ENCODE measurements at regions not wholly inside any gene's neighbourhood (a gene's known extent, or its start where the extent isn't known, plus 50 kb on each side); places are given as distances from the start of the nearest gene placed in this dataset.

- TF ChIP-seq CTCF (IDR thresholded peaks at IDR 0.05; ENCODE audit: borderline replicate concordance, extremely low read depth, low read length, poor library complexity, severe bottlenecking): no peak
- no peak for TF ChIP-seq EZH2 (IDR thresholded peaks at IDR 0.05; ENCODE audit: borderline replicate concordance, low read depth, low read length, severe bottlenecking)
Observed at GRCh38 chr1:118504867-118505266, 319.8 kb upstream of the SPAG17 start.

All from DND-41 (cell line).